Activated CD8-positive, alpha-beta T cell treated with anti-CD3 and anti-CD28 coated beads for 36 hours (primary cell): ENCODE measurements at regions not wholly inside any gene's neighbourhood (a gene's known extent, or its start where the extent isn't known, plus 50 kb on each side); places are given as distances from the start of the nearest gene placed in this dataset.

ENCODE experiments used
- ATAC-seq: fragments of 200-7000 bp; cut with Tn5 transposase; one replicate; pipeline ENCODE4 v1.10.0; 2021; ENCODE audit warnings: mild to moderate bottlenecking, moderate library complexity
- CTCF ChIA-PET: fragments of 350-600 bp; sonication (Branson Sonifier 250); formaldehyde crosslinking; loops from one replicate; lab custom pipeline; 2021; ENCODE audit warnings: antibody characterized with exemption; lab: Charles Lee
- POLR2A ChIA-PET: fragments of 350-600 bp; sonication (Branson Sonifier 250); formaldehyde crosslinking; loops from one replicate; lab custom pipeline; 2021; ENCODE audit warnings: antibody characterized with exemption; lab: Charles Lee
- DNase-seq: peaks from one replicate; pipeline ENCODE4 v3.0.0-alpha.2; 2020
- H3K27ac Mint-ChIP-seq: one replicate; pipeline ENCODE4 v1.8.0; 2021; ENCODE audit warnings: mild to moderate bottlenecking, mixed read lengths
- H3K27me3 Mint-ChIP-seq: one replicate; pipeline ENCODE4 v1.8.0; 2021; ENCODE audit warnings: mixed read lengths
- H3K36me3 Mint-ChIP-seq: one replicate; pipeline ENCODE4 v1.8.0; 2021; ENCODE audit warnings: low read depth, mixed read lengths
- H3K4me1 Mint-ChIP-seq: one replicate; pipeline ENCODE4 v1.8.0; 2021; ENCODE audit warnings: low read depth, mixed read lengths
- H3K4me3 Mint-ChIP-seq: one replicate; pipeline ENCODE4 v1.8.0; 2021; ENCODE audit warnings: mild to moderate bottlenecking, moderate library complexity, mixed read lengths
- H3K9me3 Mint-ChIP-seq: one replicate; pipeline ENCODE4 v1.8.0; 2021; ENCODE audit warnings: mixed read lengths
- intact Hi-C: fragments of 100-400 bp; cut with micrococcal nuclease; formaldehyde crosslinking; loops from one replicate; pipeline ENCODE4 v1.10.0; 2022
- TF ChIP-seq, protein P1 (sequence below): fragments of 200-600 bp; IDR thresholded peaks from one replicate; pipeline ENCODE4 v1.8.0; 2022; ENCODE audit warnings: antibody characterized with exemption, mild to moderate bottlenecking

GRCh38 chr2:129712676-129712985 is 266.8 kb upstream of the RAB6C start:
- Mint-ChIP-seq H3K27ac (no peak overlapping the region), H3K4me3 (no peak overlapping the region), H3K36me3 (no peaks in the 10 kb centered on the region), H3K4me1 (no peaks in the 10 kb centered on the region), H3K27me3 (no peaks in the 10 kb centered on the region), H3K9me3 (no peaks in the 10 kb centered on the region)
- CTCF ChIA-PET, result no interaction called here
- POLR2A ChIA-PET, result no interaction called here
- DNase-seq (no peak), ATAC-seq (no peak)
- TF ChIP-seq, protein P1, sequence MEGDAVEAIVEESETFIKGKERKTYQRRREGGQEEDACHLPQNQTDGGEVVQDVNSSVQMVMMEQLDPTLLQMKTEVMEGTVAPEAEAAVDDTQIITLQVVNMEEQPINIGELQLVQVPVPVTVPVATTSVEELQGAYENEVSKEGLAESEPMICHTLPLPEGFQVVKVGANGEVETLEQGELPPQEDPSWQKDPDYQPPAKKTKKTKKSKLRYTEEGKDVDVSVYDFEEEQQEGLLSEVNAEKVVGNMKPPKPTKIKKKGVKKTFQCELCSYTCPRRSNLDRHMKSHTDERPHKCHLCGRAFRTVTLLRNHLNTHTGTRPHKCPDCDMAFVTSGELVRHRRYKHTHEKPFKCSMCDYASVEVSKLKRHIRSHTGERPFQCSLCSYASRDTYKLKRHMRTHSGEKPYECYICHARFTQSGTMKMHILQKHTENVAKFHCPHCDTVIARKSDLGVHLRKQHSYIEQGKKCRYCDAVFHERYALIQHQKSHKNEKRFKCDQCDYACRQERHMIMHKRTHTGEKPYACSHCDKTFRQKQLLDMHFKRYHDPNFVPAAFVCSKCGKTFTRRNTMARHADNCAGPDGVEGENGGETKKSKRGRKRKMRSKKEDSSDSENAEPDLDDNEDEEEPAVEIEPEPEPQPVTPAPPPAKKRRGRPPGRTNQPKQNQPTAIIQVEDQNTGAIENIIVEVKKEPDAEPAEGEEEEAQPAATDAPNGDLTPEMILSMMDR, result no peak
- intact Hi-C loops, result no loop called here

DNA sequence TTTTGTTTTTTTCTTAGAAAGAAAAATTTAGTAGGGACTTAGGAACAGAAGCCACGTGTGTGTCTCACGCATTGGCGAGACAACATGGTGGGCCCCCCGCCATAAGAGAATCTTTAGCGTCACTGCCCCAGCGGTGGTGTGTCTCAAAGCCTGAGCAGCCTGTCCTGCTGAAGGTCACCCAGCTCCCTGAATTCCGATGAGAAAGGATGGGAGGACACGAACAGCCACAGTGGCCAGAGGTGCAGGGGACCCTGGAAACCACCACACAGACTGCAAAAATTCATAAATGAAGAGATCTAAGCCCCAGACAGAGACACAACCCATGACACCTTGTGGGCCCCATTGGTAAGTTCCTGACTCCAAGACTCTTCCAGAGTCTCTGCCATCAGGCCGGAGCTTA is 266.1 kb upstream of the RAB6C start:
- CTCF ChIA-PET, result no interaction called here
- no peak for ATAC-seq
- Mint-ChIP-seq H3K36me3 (no peaks in the 10 kb centered on the region), H3K27ac (no peak overlapping the region), H3K9me3 (no peaks in the 10 kb centered on the region), H3K4me3 (no peak overlapping the region), H3K4me1 (no peaks in the 10 kb centered on the region), H3K27me3 (no peaks in the 10 kb centered on the region)
- POLR2A ChIA-PET, result no interaction called here
- TF ChIP-seq, protein P1, result no peak
- intact Hi-C loops, result no loop called here
- no peak for DNase-seq

GRCh38 chr2:129716781-129717559 is 262.5 kb upstream of the RAB6C start:
- POLR2A ChIA-PET, result no interaction called here
- TF ChIP-seq, protein P1, result no peak
- CTCF ChIA-PET, result no interaction called here
- Mint-ChIP-seq H3K4me1 (no peaks in the 10 kb centered on the region), H3K36me3 (no peaks in the 10 kb centered on the region), H3K27ac (no peak overlapping the region), H3K4me3 (no peak overlapping the region), H3K27me3 (no peaks in the 10 kb centered on the region), H3K9me3 (no peaks in the 10 kb centered on the region)
- DNase-seq (no peak), ATAC-seq (no peak)
- intact Hi-C loops, result no loop called here

- CTCF ChIA-PET, result no interaction called here
- TF ChIP-seq, protein P1, result no peak
- DNase-seq, result no peak
- H3K4me1 Mint-ChIP-seq, result no peaks in the 10 kb centered on the region
- H3K36me3 Mint-ChIP-seq, result no peaks in the 10 kb centered on the region
- H3K27me3 Mint-ChIP-seq, result no peaks in the 10 kb centered on the region
- H3K27ac Mint-ChIP-seq, result no peak overlapping the region
- no peak for ATAC-seq
- intact Hi-C loops, result no loop called here
- POLR2A ChIA-PET, result no interaction called here
- H3K4me3 Mint-ChIP-seq, result no peak overlapping the region
- H3K9me3 Mint-ChIP-seq, result no peaks in the 10 kb centered on the region
Observed at GRCh38 chr2:129717560-129718130, 261.8 kb upstream of the RAB6C start.

DNA sequence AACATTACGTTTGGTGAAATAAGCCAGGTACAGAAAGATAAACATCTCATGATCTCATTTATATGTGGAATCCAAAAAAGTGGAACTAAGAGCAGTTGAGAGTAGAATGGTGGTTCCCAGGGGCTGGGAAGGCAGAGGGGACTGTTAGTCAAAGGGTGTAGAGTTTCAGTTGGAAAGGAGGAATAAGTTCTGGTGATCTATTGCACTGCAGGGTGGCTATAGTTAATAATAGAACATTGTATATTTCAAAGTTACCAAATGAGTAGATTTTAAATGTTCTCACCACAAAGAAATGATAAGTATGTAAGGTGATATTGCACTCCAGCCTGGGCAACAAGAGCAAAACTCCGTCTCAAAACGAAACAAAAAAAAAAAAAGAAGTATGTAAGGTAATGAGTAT is 260.1 kb upstream of the RAB6C start:
- Mint-ChIP-seq H3K27me3 (no peaks in the 10 kb centered on the region), H3K4me1 (no peaks in the 10 kb centered on the region), H3K4me3 (no peak overlapping the region), H3K27ac (no peak overlapping the region), H3K9me3 (no peaks in the 10 kb centered on the region), H3K36me3 (no peaks in the 10 kb centered on the region)
- TF ChIP-seq, protein P1, result no peak
- intact Hi-C loops, result no loop called here
- ChIA-PET CTCF (no interaction called here), POLR2A (no interaction called here)
- no peak for DNase-seq
- no peak for ATAC-seq
